Astrocyte (in vitro differentiated cells and primary cell): ENCODE measurements at regions not wholly inside any gene's neighbourhood (a gene's known extent, or its start where the extent isn't known, plus 50 kb on each side); places are given as distances from the start of the nearest gene placed in this dataset.

Experiments used
- EZH2 ChIP-seq: IDR thresholded peaks from 2 replicates; pipeline ENCODE4 v1.6.1; 2012; ENCODE audit warnings: mild to moderate bottlenecking, low read length, inconsistent platforms; ENCODE audit not compliant: insufficient read depth
- TF ChIP-seq, protein P1 (sequence below): IDR thresholded peaks from 2 replicates; pipeline ENCODE4 v1.5.1; 2011; ENCODE audit warnings: low read depth, mild to moderate bottlenecking, inconsistent platforms, low read length, moderate library complexity; ENCODE audit not compliant: insufficient read depth

- TF ChIP-seq, protein P1, sequence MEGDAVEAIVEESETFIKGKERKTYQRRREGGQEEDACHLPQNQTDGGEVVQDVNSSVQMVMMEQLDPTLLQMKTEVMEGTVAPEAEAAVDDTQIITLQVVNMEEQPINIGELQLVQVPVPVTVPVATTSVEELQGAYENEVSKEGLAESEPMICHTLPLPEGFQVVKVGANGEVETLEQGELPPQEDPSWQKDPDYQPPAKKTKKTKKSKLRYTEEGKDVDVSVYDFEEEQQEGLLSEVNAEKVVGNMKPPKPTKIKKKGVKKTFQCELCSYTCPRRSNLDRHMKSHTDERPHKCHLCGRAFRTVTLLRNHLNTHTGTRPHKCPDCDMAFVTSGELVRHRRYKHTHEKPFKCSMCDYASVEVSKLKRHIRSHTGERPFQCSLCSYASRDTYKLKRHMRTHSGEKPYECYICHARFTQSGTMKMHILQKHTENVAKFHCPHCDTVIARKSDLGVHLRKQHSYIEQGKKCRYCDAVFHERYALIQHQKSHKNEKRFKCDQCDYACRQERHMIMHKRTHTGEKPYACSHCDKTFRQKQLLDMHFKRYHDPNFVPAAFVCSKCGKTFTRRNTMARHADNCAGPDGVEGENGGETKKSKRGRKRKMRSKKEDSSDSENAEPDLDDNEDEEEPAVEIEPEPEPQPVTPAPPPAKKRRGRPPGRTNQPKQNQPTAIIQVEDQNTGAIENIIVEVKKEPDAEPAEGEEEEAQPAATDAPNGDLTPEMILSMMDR = no peak
- no peak for TF ChIP-seq EZH2
Measured at GRCh38 chr5:34598177-34598794, 57.8 kb upstream of the RAI14 start.
